Cardiac muscle cell (in vitro differentiated cells and primary cell): ENCODE measurements at regions not wholly inside any gene's neighbourhood (a gene's known extent, or its start where the extent isn't known, plus 50 kb on each side); places are given as distances from the start of the nearest gene placed in this dataset.
A peak's percentile ranks its signal among the peaks of the same experiment; 100 is the strongest.

ENCODE experiments used
- DNase-seq, 2 donors: peaks; one replicate each; pipeline versions ENCODE4 v3.0.0 to v3.0.0-alpha.2; 2010 to 2017; ENCODE audit warnings: low read depth in 1 of 2, low spot score in 1 of 2
- H3K27ac ChIP-seq: fragments of 200-600 bp; sonication (generic); 2 replicates; pipeline ENCODE4 v1.5.1; 2016
- H3K27me3 ChIP-seq: fragments of 200-600 bp; sonication (generic); 2 replicates; pipeline ENCODE4 v1.6.0; 2016; ENCODE audit warnings: control low read depth
- H3K36me3 ChIP-seq: fragments of 200-600 bp; sonication (generic); 2 replicates; pipeline ENCODE4 v1.5.1; 2016; ENCODE audit warnings: control low read depth
- H3K4me1 ChIP-seq: fragments of 200-600 bp; sonication (generic); 2 replicates; pipeline ENCODE4 v1.8.1; 2017; ENCODE audit warnings: low read depth, mild to moderate bottlenecking, mixed run types
- H3K4me3 ChIP-seq: fragments of 200-600 bp; sonication (generic); 2 replicates; pipeline ENCODE4 v1.5.1; 2016; ENCODE audit warnings: mild to moderate bottlenecking
- H3K9me3 ChIP-seq: fragments of 200-600 bp; sonication (generic); 2 replicates; pipeline ENCODE4 v1.5.1; 2017; ENCODE audit warnings: low read depth, mild to moderate bottlenecking, control low read depth
- CTCF ChIP-seq: IDR thresholded peaks from 2 replicates; pipeline ENCODE4 v1.5.1; 2012; ENCODE audit warnings: low read depth, mild to moderate bottlenecking, low read length

- no peak for TF ChIP-seq CTCF
- H3K27ac ChIP-seq = no peak overlapping the region
- H3K4me1 ChIP-seq = no peaks in the 10 kb centered on the region
- no peaks in the 10 kb centered on the region for H3K36me3 ChIP-seq
- no peaks in the 10 kb centered on the region for H3K9me3 ChIP-seq
- DNase-seq = peak in 1 of 2 donors; percentile 5
- H3K27me3 ChIP-seq = no peaks in the 10 kb centered on the region
- no peak overlapping the region for H3K4me3 ChIP-seq
Observed at GRCh38 chr14:101335061-101335661, 226.1 kb upstream of the DIO3 start.

GRCh38 chr14:101336183-101336582, 225.1 kb upstream of the DIO3 start:
- H3K9me3 ChIP-seq = no peaks in the 10 kb centered on the region
- H3K36me3 ChIP-seq = no peaks in the 10 kb centered on the region
- no peak overlapping the region for H3K4me3 ChIP-seq
- no peaks in the 10 kb centered on the region for H3K4me1 ChIP-seq
- no peaks in the 10 kb centered on the region for H3K27me3 ChIP-seq
- no peak for DNase-seq
- no peak for TF ChIP-seq CTCF
- H3K27ac ChIP-seq = no peak overlapping the region

GRCh38 chr14:101337053-101337452, 224.2 kb upstream of the DIO3 start:
- DNase-seq = no peak
- H3K27ac ChIP-seq = no peak overlapping the region
- H3K4me1 ChIP-seq = no peaks in the 10 kb centered on the region
- H3K9me3 ChIP-seq = no peaks in the 10 kb centered on the region
- H3K27me3 ChIP-seq = no peaks in the 10 kb centered on the region
- no peak for TF ChIP-seq CTCF
- no peaks in the 10 kb centered on the region for H3K36me3 ChIP-seq
- H3K4me3 ChIP-seq = no peak overlapping the region

- Histone ChIP-seq H3K27me3 (no peaks in the 10 kb centered on the region), H3K4me3 (no peak overlapping the region), H3K27ac (no peak overlapping the region), H3K9me3 (no peaks in the 10 kb centered on the region), H3K4me1 (no peaks in the 10 kb centered on the region), H3K36me3 (no peaks in the 10 kb centered on the region)
- DNase-seq = no peak
- no peak for TF ChIP-seq CTCF
Observed at GRCh38 chr14:101340556-101340955, 220.7 kb upstream of the DIO3 start.

GRCh38 chr14:101347893-101348777, 213.2 kb upstream of the DIO3 start:
- no peak for DNase-seq
- Histone ChIP-seq H3K9me3 (no peaks in the 10 kb centered on the region), H3K27ac (no peak overlapping the region), H3K36me3 (no peaks in the 10 kb centered on the region), H3K27me3 (no peaks in the 10 kb centered on the region), H3K4me3 (no peak overlapping the region), H3K4me1 (no peaks in the 10 kb centered on the region)
- no peak for TF ChIP-seq CTCF
